HG02763 (cell line): ENCODE measurements at regions not wholly inside any gene's neighbourhood (a gene's known extent, or its start where the extent isn't known, plus 50 kb on each side); places are given as distances from the start of the nearest gene placed in this dataset.
A peak's percentile ranks its signal among the peaks of the same experiment; 100 is the strongest.

ENCODE experiments used
- ATAC-seq: cut with Tn5 transposase; IDR thresholded peaks from one replicate; pipeline ENCODE4 v1.9.1; 2021; ENCODE audit warnings: mild to moderate bottlenecking, moderate library complexity; ENCODE audit not compliant: unreplicated experiment

GRCh38 chr3:159773706-159774105 is 214.9 kb upstream of the IL12A start:
- no peak for ATAC-seq

- ATAC-seq, result no peak
Measured at GRCh38 chr3:159775372-159775961, 213.2 kb upstream of the IL12A start.

- no peak for ATAC-seq
Measured at GRCh38 chr3:159776779-159777178, 211.9 kb upstream of the IL12A start.

- ATAC-seq, result no peak
Measured at GRCh38 chr3:159779883-159780282, 208.8 kb upstream of the IL12A start.

- ATAC-seq, result no peak
Measured at GRCh38 chr3:159781867-159782266, 206.8 kb upstream of the IL12A start.

GRCh38 chr3:159782724-159783421 is 205.8 kb upstream of the IL12A start:
- ATAC-seq, result no peak

- peak; percentile 61 for ATAC-seq
Measured at GRCh38 chr3:159783780-159784742, 204.6 kb upstream of the IL12A start.

- ATAC-seq, result no peak
Measured at GRCh38 chr3:159785273-159785708, 203.3 kb upstream of the IL12A start.

- no peak for ATAC-seq
Measured at GRCh38 chr3:159786489-159787177, 202.0 kb upstream of the IL12A start.

- no peak for ATAC-seq
Measured at GRCh38 chr3:159787178-159787574, 201.5 kb upstream of the IL12A start.

- no peak for ATAC-seq
Measured at GRCh38 chr3:159787794-159788205, 200.8 kb upstream of the IL12A start.

- no peak for ATAC-seq
Measured at GRCh38 chr3:159788291-159788690, 200.3 kb upstream of the IL12A start.

GRCh38 chr3:159789017-159789416 is 199.6 kb upstream of the IL12A start:
- no peak for ATAC-seq

- no peak for ATAC-seq
Measured at GRCh38 chr3:159789742-159790635, 198.6 kb upstream of the IL12A start.

GRCh38 chr3:159791336-159791735 is 197.3 kb upstream of the IL12A start:
- no peak for ATAC-seq

GRCh38 chr3:159792070-159792469 is 196.6 kb upstream of the IL12A start:
- no peak for ATAC-seq

- ATAC-seq, result no peak
Measured at GRCh38 chr3:159795042-159795441, 193.6 kb upstream of the IL12A start.

- no peak for ATAC-seq
Measured at GRCh38 chr3:159795681-159796175, 192.9 kb upstream of the IL12A start.

- no peak for ATAC-seq
Measured at GRCh38 chr3:159796226-159796625, 192.4 kb upstream of the IL12A start.

- ATAC-seq, result no peak
Measured at GRCh38 chr3:159796744-159797143, 191.9 kb upstream of the IL12A start.
